ENCODE measurements at regions not wholly inside any gene's neighbourhood (a gene's known extent, or its start where the extent isn't known, plus 50 kb on each side); places are given as distances from the start of the nearest gene placed in this dataset.

- H3K27ac ChIP-seq (ENCODE audit: low read depth, low read length) = no peak overlapping the region
- no peaks in the 10 kb centered on the region for H3K27me3 ChIP-seq (ENCODE audit: control insufficient read depth, insufficient read depth, low read length)
- H3K9ac ChIP-seq (ENCODE audit: low read depth, low read length) = no peak overlapping the region
- H3K36me3 ChIP-seq (ENCODE audit: control insufficient read depth, insufficient read depth, low read length) = no peaks in the 10 kb centered on the region
- H3K9me3 ChIP-seq (ENCODE audit: control insufficient read depth, insufficient read depth, low read length) = no peaks in the 10 kb centered on the region
- no peaks in the 10 kb centered on the region for H3K4me1 ChIP-seq (ENCODE audit: control insufficient read depth, insufficient read depth, low read length)
- no peak overlapping the region for H3K4me3 ChIP-seq (ENCODE audit: low read depth, low read length)
Measured at GRCh38 chr3:127124120-127124519, 68.8 kb upstream of the PRR23E start.

GRCh38 chr3:127131424-127132170, 61.3 kb upstream of the PRR23E start:
- Histone ChIP-seq H3K9ac (ENCODE audit: low read depth, low read length) (no peak overlapping the region), H3K4me3 (ENCODE audit: low read depth, low read length) (no peak overlapping the region), H3K4me1 (ENCODE audit: control insufficient read depth, insufficient read depth, low read length) (peaks cover 19% of the 10 kb centered on the region), H3K27ac (ENCODE audit: low read depth, low read length) (no peak overlapping the region), H3K27me3 (ENCODE audit: control insufficient read depth, insufficient read depth, low read length) (peaks cover 34% of the 10 kb centered on the region), H3K36me3 (ENCODE audit: control insufficient read depth, insufficient read depth, low read length) (no peaks in the 10 kb centered on the region), H3K9me3 (ENCODE audit: control insufficient read depth, insufficient read depth, low read length) (no peaks in the 10 kb centered on the region)

GRCh38 chr3:127132876-127133275, 60.1 kb upstream of the PRR23E start:
- Histone ChIP-seq H3K27ac (ENCODE audit: low read depth, low read length) (peak overlapping the region; percentile 53), H3K27me3 (ENCODE audit: control insufficient read depth, insufficient read depth, low read length) (peaks cover 38% of the 10 kb centered on the region), H3K9me3 (ENCODE audit: control insufficient read depth, insufficient read depth, low read length) (no peaks in the 10 kb centered on the region), H3K4me3 (ENCODE audit: low read depth, low read length) (no peak overlapping the region), H3K9ac (ENCODE audit: low read depth, low read length) (no peak overlapping the region), H3K4me1 (ENCODE audit: control insufficient read depth, insufficient read depth, low read length) (peaks cover 19% of the 10 kb centered on the region), H3K36me3 (ENCODE audit: control insufficient read depth, insufficient read depth, low read length) (no peaks in the 10 kb centered on the region)

- no peaks in the 10 kb centered on the region for H3K36me3 ChIP-seq (ENCODE audit: control insufficient read depth, insufficient read depth, low read length)
- no peak overlapping the region for H3K27ac ChIP-seq (ENCODE audit: low read depth, low read length)
- peaks cover 19% of the 10 kb centered on the region for H3K4me1 ChIP-seq (ENCODE audit: control insufficient read depth, insufficient read depth, low read length)
- peaks cover 38% of the 10 kb centered on the region for H3K27me3 ChIP-seq (ENCODE audit: control insufficient read depth, insufficient read depth, low read length)
- H3K9ac ChIP-seq (ENCODE audit: low read depth, low read length) = no peak overlapping the region
- no peak overlapping the region for H3K4me3 ChIP-seq (ENCODE audit: low read depth, low read length)
- no peaks in the 10 kb centered on the region for H3K9me3 ChIP-seq (ENCODE audit: control insufficient read depth, insufficient read depth, low read length)
Measured at GRCh38 chr3:127133971-127134370, 59.0 kb upstream of the PRR23E start.

- Histone ChIP-seq H3K27ac (ENCODE audit: low read depth, low read length) (no peak overlapping the region), H3K9me3 (ENCODE audit: control insufficient read depth, insufficient read depth, low read length) (no peaks in the 10 kb centered on the region), H3K4me3 (ENCODE audit: low read depth, low read length) (no peak overlapping the region), H3K4me1 (ENCODE audit: control insufficient read depth, insufficient read depth, low read length) (peaks cover 19% of the 10 kb centered on the region), H3K36me3 (ENCODE audit: control insufficient read depth, insufficient read depth, low read length) (no peaks in the 10 kb centered on the region), H3K27me3 (ENCODE audit: control insufficient read depth, insufficient read depth, low read length) (peaks cover 38% of the 10 kb centered on the region), H3K9ac (ENCODE audit: low read depth, low read length) (no peak overlapping the region)
Measured at GRCh38 chr3:127134466-127134865, 58.5 kb upstream of the PRR23E start.

GRCh38 chr3:127134887-127135240, 58.1 kb upstream of the PRR23E start:
- H3K9me3 ChIP-seq (ENCODE audit: control insufficient read depth, insufficient read depth, low read length) = no peaks in the 10 kb centered on the region
- H3K9ac ChIP-seq (ENCODE audit: low read depth, low read length) = no peak overlapping the region
- H3K4me1 ChIP-seq (ENCODE audit: control insufficient read depth, insufficient read depth, low read length) = peaks cover 19% of the 10 kb centered on the region
- H3K4me3 ChIP-seq (ENCODE audit: low read depth, low read length) = no peak overlapping the region
- H3K27me3 ChIP-seq (ENCODE audit: control insufficient read depth, insufficient read depth, low read length) = peaks cover 38% of the 10 kb centered on the region
- no peaks in the 10 kb centered on the region for H3K36me3 ChIP-seq (ENCODE audit: control insufficient read depth, insufficient read depth, low read length)
- no peak overlapping the region for H3K27ac ChIP-seq (ENCODE audit: low read depth, low read length)

- H3K27me3 ChIP-seq (ENCODE audit: control insufficient read depth, insufficient read depth, low read length) = peaks cover 38% of the 10 kb centered on the region
- H3K9ac ChIP-seq (ENCODE audit: low read depth, low read length) = no peak overlapping the region
- no peak overlapping the region for H3K27ac ChIP-seq (ENCODE audit: low read depth, low read length)
- H3K36me3 ChIP-seq (ENCODE audit: control insufficient read depth, insufficient read depth, low read length) = no peaks in the 10 kb centered on the region
- no peaks in the 10 kb centered on the region for H3K9me3 ChIP-seq (ENCODE audit: control insufficient read depth, insufficient read depth, low read length)
- peak overlapping the region; percentile 43; the same call in 1 of the 2 replicates for H3K4me3 ChIP-seq (ENCODE audit: low read depth, low read length)
- H3K4me1 ChIP-seq (ENCODE audit: control insufficient read depth, insufficient read depth, low read length) = peaks cover 19% of the 10 kb centered on the region
Measured at GRCh38 chr3:127135241-127136023, 57.5 kb upstream of the PRR23E start.

DNA sequence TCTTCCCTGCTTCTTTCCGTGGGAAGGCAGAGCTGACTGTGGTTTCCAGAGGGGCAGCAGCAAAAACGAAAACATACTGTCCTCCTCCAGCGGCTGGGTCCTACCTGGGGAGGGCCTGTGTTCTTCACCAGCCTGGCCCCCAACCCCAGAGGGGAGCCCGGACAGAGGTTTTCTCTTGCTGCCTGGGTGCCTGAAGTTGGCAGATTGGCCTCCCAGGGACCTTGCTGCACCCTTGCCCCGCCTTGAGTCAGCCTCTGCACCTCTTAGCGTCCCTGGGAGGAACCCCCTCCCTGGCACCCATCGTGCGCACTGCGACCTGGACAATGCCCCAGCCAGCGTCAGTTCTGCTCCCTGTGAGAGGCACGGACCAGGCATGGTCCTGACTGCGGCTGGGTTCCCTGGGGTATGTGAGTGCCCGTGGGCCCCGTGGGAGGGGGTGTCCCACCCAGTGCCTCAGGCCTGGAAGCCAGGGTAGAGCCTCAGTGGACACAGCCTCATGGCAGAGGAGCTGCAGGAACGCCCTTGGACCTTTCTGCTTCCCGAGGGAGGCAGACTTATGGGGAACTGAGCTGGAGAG, 56.8 kb upstream of the PRR23E start:
- Histone ChIP-seq H3K9me3 (ENCODE audit: control insufficient read depth, insufficient read depth, low read length) (no peaks in the 10 kb centered on the region), H3K27ac (ENCODE audit: low read depth, low read length) (no peak overlapping the region), H3K4me1 (ENCODE audit: control insufficient read depth, insufficient read depth, low read length) (peaks cover 19% of the 10 kb centered on the region), H3K36me3 (ENCODE audit: control insufficient read depth, insufficient read depth, low read length) (no peaks in the 10 kb centered on the region), H3K27me3 (ENCODE audit: control insufficient read depth, insufficient read depth, low read length) (peaks cover 38% of the 10 kb centered on the region), H3K9ac (ENCODE audit: low read depth, low read length) (no peak overlapping the region), H3K4me3 (ENCODE audit: low read depth, low read length) (peak overlapping the region; percentile 43; the same call in 1 of the 2 replicates)

- Histone ChIP-seq H3K9me3 (ENCODE audit: control insufficient read depth, insufficient read depth, low read length) (no peaks in the 10 kb centered on the region), H3K4me1 (ENCODE audit: control insufficient read depth, insufficient read depth, low read length) (peaks cover 19% of the 10 kb centered on the region), H3K9ac (ENCODE audit: low read depth, low read length) (no peak overlapping the region), H3K27me3 (ENCODE audit: control insufficient read depth, insufficient read depth, low read length) (peaks cover 38% of the 10 kb centered on the region), H3K27ac (ENCODE audit: low read depth, low read length) (no peak overlapping the region), H3K4me3 (ENCODE audit: low read depth, low read length) (no peak overlapping the region), H3K36me3 (ENCODE audit: control insufficient read depth, insufficient read depth, low read length) (no peaks in the 10 kb centered on the region)
Measured at GRCh38 chr3:127136706-127137105, 56.2 kb upstream of the PRR23E start.

DNA sequence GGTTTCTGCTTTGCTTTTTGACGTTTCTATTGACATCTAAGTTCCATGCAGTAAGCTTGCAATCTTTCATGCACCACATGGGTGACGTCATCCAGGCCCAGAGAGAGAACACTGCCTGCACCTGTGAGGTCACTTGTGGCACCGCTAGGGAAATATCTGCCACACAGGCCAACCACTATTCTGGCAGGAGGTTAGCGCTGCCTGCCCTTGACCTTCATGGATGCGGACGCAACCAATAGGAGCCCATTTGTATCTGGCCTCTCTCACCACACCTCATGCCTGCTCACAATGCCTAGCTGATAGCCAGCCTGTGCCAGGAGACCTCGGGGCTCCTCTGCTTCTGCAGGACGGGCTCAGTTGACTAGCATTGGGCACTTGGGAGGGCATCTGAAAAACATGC, 55.8 kb upstream of the PRR23E start:
- no peaks in the 10 kb centered on the region for H3K36me3 ChIP-seq (ENCODE audit: control insufficient read depth, insufficient read depth, low read length)
- no peak overlapping the region for H3K4me3 ChIP-seq (ENCODE audit: low read depth, low read length)
- H3K27me3 ChIP-seq (ENCODE audit: control insufficient read depth, insufficient read depth, low read length) = peaks cover 38% of the 10 kb centered on the region
- H3K9ac ChIP-seq (ENCODE audit: low read depth, low read length) = no peak overlapping the region
- no peak overlapping the region for H3K27ac ChIP-seq (ENCODE audit: low read depth, low read length)
- H3K4me1 ChIP-seq (ENCODE audit: control insufficient read depth, insufficient read depth, low read length) = peaks cover 19% of the 10 kb centered on the region
- H3K9me3 ChIP-seq (ENCODE audit: control insufficient read depth, insufficient read depth, low read length) = no peaks in the 10 kb centered on the region

Measured in HUES48 (cell line).